Activated CD8-positive, alpha-beta T cell treated with anti-CD3 and anti-CD28 coated beads for 36 hours (primary cell): ENCODE measurements at regions not wholly inside any gene's neighbourhood (a gene's known extent, or its start where the extent isn't known, plus 50 kb on each side); places are given as distances from the start of the nearest gene placed in this dataset.

Experiments
- ATAC-seq: fragments of 200-7000 bp; cut with Tn5 transposase; one replicate; pipeline ENCODE4 v1.10.0; 2021; ENCODE audit warnings: mild to moderate bottlenecking, moderate library complexity
- CTCF ChIA-PET: fragments of 350-600 bp; sonication (Branson Sonifier 250); formaldehyde crosslinking; loops from one replicate; lab custom pipeline; 2021; ENCODE audit warnings: antibody characterized with exemption; lab: Charles Lee
- POLR2A ChIA-PET: fragments of 350-600 bp; sonication (Branson Sonifier 250); formaldehyde crosslinking; loops from one replicate; lab custom pipeline; 2021; ENCODE audit warnings: antibody characterized with exemption; lab: Charles Lee
- DNase-seq: peaks from one replicate; pipeline ENCODE4 v3.0.0-alpha.2; 2020
- H3K27ac Mint-ChIP-seq: one replicate; pipeline ENCODE4 v1.8.0; 2021; ENCODE audit warnings: mild to moderate bottlenecking, mixed read lengths
- H3K27me3 Mint-ChIP-seq: one replicate; pipeline ENCODE4 v1.8.0; 2021; ENCODE audit warnings: mixed read lengths
- H3K36me3 Mint-ChIP-seq: one replicate; pipeline ENCODE4 v1.8.0; 2021; ENCODE audit warnings: low read depth, mixed read lengths
- H3K4me1 Mint-ChIP-seq: one replicate; pipeline ENCODE4 v1.8.0; 2021; ENCODE audit warnings: low read depth, mixed read lengths
- H3K4me3 Mint-ChIP-seq: one replicate; pipeline ENCODE4 v1.8.0; 2021; ENCODE audit warnings: mild to moderate bottlenecking, moderate library complexity, mixed read lengths
- H3K9me3 Mint-ChIP-seq: one replicate; pipeline ENCODE4 v1.8.0; 2021; ENCODE audit warnings: mixed read lengths
- CTCF ChIP-seq: fragments of 200-600 bp; IDR thresholded peaks from one replicate; pipeline ENCODE4 v1.8.0; 2022; ENCODE audit warnings: antibody characterized with exemption, mild to moderate bottlenecking
- intact Hi-C: fragments of 100-400 bp; cut with micrococcal nuclease; formaldehyde crosslinking; loops from one replicate; pipeline ENCODE4 v1.10.0; 2022

- H3K4me1 Mint-ChIP-seq, result no peaks in the 10 kb centered on the region
- CTCF ChIA-PET, result interaction anchor here (1.0 kb wide), 1 partner anchor 11 kb away, joined by 3 read pairs; no protein-coding TSS in a partner anchor
- no peak for ATAC-seq
- no peak overlapping the region for H3K4me3 Mint-ChIP-seq
- H3K9me3 Mint-ChIP-seq, result no peaks in the 10 kb centered on the region
- DNase-seq, result no peak
- H3K27ac Mint-ChIP-seq, result no peak overlapping the region
- no peak for TF ChIP-seq CTCF
- no peaks in the 10 kb centered on the region for H3K27me3 Mint-ChIP-seq
- intact Hi-C loops, result no loop called here
- POLR2A ChIA-PET, result no interaction called here
- H3K36me3 Mint-ChIP-seq, result no peaks in the 10 kb centered on the region
Measured at GRCh38 chr4:43130228-43131021, 237.9 kb downstream of the GRXCR1 start.

- CTCF ChIA-PET, result interaction anchor here (1.0 to 1.2 kb wide), 4 partner anchors 10 to 1501 kb away, joined by 3 read pairs; no protein-coding TSS in a partner anchor
- no peak for ATAC-seq
Measured at GRCh38 chr4:43132010-43132582, 239.6 kb downstream of the GRXCR1 start.

GRCh38 chr4:43133566-43133965 lies 241.1 kb downstream of the GRXCR1 start:
- no peaks in the 10 kb centered on the region for H3K4me1 Mint-ChIP-seq
- H3K27ac Mint-ChIP-seq, result no peak overlapping the region
- no peak overlapping the region for H3K4me3 Mint-ChIP-seq
- no peak for DNase-seq
- intact Hi-C loops, result no loop called here
- ATAC-seq, result no peak
- H3K27me3 Mint-ChIP-seq, result no peaks in the 10 kb centered on the region
- TF ChIP-seq CTCF, result no peak
- H3K9me3 Mint-ChIP-seq, result no peaks in the 10 kb centered on the region
- no peaks in the 10 kb centered on the region for H3K36me3 Mint-ChIP-seq
- ChIA-PET POLR2A (no interaction called here), CTCF (no interaction called here)

More at GRCh38 chr4:43132010-43132582, 239.6 kb downstream of the GRXCR1 start:
- POLR2A ChIA-PET, result no interaction called here
- peak; percentile 84 for TF ChIP-seq CTCF
- H3K36me3 Mint-ChIP-seq, result no peaks in the 10 kb centered on the region
- H3K27ac Mint-ChIP-seq, result no peak overlapping the region
- no peak overlapping the region for H3K4me3 Mint-ChIP-seq
- no peaks in the 10 kb centered on the region for H3K9me3 Mint-ChIP-seq
- H3K4me1 Mint-ChIP-seq, result no peaks in the 10 kb centered on the region
- no peaks in the 10 kb centered on the region for H3K27me3 Mint-ChIP-seq
- intact Hi-C loops, result no loop called here
- peak; percentile 68 for DNase-seq

GRCh38 chr4:43136752-43137151 lies 244.2 kb downstream of the GRXCR1 start:
- H3K4me1 Mint-ChIP-seq, result no peaks in the 10 kb centered on the region
- no peak overlapping the region for H3K4me3 Mint-ChIP-seq
- DNase-seq (no peak), ATAC-seq (no peak)
- CTCF ChIA-PET, result no interaction called here
- POLR2A ChIA-PET, result no interaction called here
- TF ChIP-seq CTCF, result no peak
- intact Hi-C loops, result no loop called here
- no peak overlapping the region for H3K27ac Mint-ChIP-seq
- no peaks in the 10 kb centered on the region for H3K27me3 Mint-ChIP-seq
- peaks cover 1% of the 10 kb centered on the region for H3K9me3 Mint-ChIP-seq
- no peaks in the 10 kb centered on the region for H3K36me3 Mint-ChIP-seq

- no peak for TF ChIP-seq CTCF
- no peaks in the 10 kb centered on the region for H3K9me3 Mint-ChIP-seq
- no peaks in the 10 kb centered on the region for H3K36me3 Mint-ChIP-seq
- no peaks in the 10 kb centered on the region for H3K27me3 Mint-ChIP-seq
- ChIA-PET CTCF (no interaction called here), POLR2A (no interaction called here)
- no peak overlapping the region for H3K4me3 Mint-ChIP-seq
- intact Hi-C loops, result no loop called here
- no peak for DNase-seq
- H3K27ac Mint-ChIP-seq, result no peak overlapping the region
- no peaks in the 10 kb centered on the region for H3K4me1 Mint-ChIP-seq
- no peak for ATAC-seq
Measured at GRCh38 chr4:43146198-43146597, 253.7 kb downstream of the GRXCR1 start.
